K562 (cell line): ENCODE measurements at regions not wholly inside any gene's neighbourhood (a gene's known extent, or its start where the extent isn't known, plus 50 kb on each side); places are given as distances from the start of the nearest gene placed in this dataset.

Experiments
- ATAC-seq: fragments of 200-7000 bp; cut with Tn5 transposase; 3 replicates; pipeline ENCODE4 v1.9.1; 2020; ENCODE audit warnings: moderate library complexity
- BruUV-seq: library from RNA; stranded (reverse); fragments of 400-500 nt; replicated peaks from 2 replicates; lab custom pipeline; 2021; lab: Mats Ljungman, UMichigan
- CTCF ChIA-PET: fragments of 300-600 bp; formaldehyde crosslinking; extraction: SDS; loops from one replicate; lab custom pipeline; 2021; ENCODE audit warnings: low intra/inter-chr PET ratio; lab: Yijun Ruan, JAX
- POLR2A ChIA-PET: fragments of 300-600, 350-650 bp; sonication (Branson Sonifier 250); formaldehyde crosslinking; extraction: SDS; loops from one replicate; lab custom pipeline; 2021; ENCODE audit warnings: antibody characterized with exemption, inconsistent platforms; lab: Yijun Ruan, JAX
- DNase-seq, 4 experiments: peaks; one replicate each; pipeline versions ENCODE4 v3.0.0 to v3.0.0-alpha.2; 2011 to 2018; ENCODE audit warnings: low spot score in 3 of 4, mixed read lengths in 3 of 4; ENCODE audit errors: extremely low read depth in 1 of 4
- FAIRE-seq: peaks from 2 replicates; lab custom pipeline; 2011; peaks lifted over from hg19 to GRCh38; lab: Jason Lieb, UNC
- H2AFZ ChIP-seq: 2 replicates; pipeline ENCODE4 v1.6.0; 2011; ENCODE audit warnings: low read depth, low read length, control low read depth, inconsistent platforms
- H3K27ac ChIP-seq: fragments of 200-600 bp; 3 replicates; pipeline ENCODE4 v1.8.0; 2011; ENCODE audit warnings: low read depth, mild to moderate bottlenecking, control low read depth, inconsistent platforms, low read length, moderate library complexity, mixed read lengths; ENCODE audit errors: extremely low read depth
- H3K27me3 ChIP-seq, 2 experiments: fragments of 300-600 bp in 1 of 2; 2 replicates in 1 of 2; 3 replicates in 1 of 2; pipeline versions ENCODE4 v1.6.0 to v1.8.0; 2011; ENCODE audit warnings: inconsistent platforms in 2 of 2, low read length in 2 of 2, mild to moderate bottlenecking in 1 of 2, mixed read lengths in 1 of 2, moderate library complexity in 1 of 2; ENCODE audit not compliant: control insufficient read depth in 2 of 2, insufficient read depth in 2 of 2
- H3K36me3 ChIP-seq: fragments of 300-600 bp; 3 replicates; pipeline ENCODE4 v1.8.0; 2011; ENCODE audit warnings: mild to moderate bottlenecking, low read length, inconsistent platforms; ENCODE audit not compliant: control insufficient read depth, insufficient read depth
- H3K4me1 ChIP-seq, 2 experiments: fragments of 200-600 bp in 1 of 2; replicated peaks in 1 of 2; 2 replicates in 1 of 2; 3 replicates in 1 of 2; pipeline versions ENCODE4 v1.5.1 to v1.8.0; 2011; ENCODE audit warnings: inconsistent platforms in 2 of 2, low read length in 2 of 2, mild to moderate bottlenecking in 1 of 2, mixed read lengths in 1 of 2, moderate library complexity in 1 of 2; ENCODE audit not compliant: control insufficient read depth in 2 of 2, insufficient read depth in 2 of 2
- H3K4me2 ChIP-seq: 2 replicates; pipeline ENCODE4 v1.6.1; 2011; ENCODE audit warnings: low read length, control low read depth, inconsistent platforms, mixed read lengths; ENCODE audit not compliant: insufficient read depth
- H3K4me3 ChIP-seq: fragments of 200-600 bp; sonication (generic), shearing (Covaris generic); 2 replicates; pipeline ENCODE4 v1.5.1; 2016; ENCODE audit warnings: control low read depth, inconsistent platforms
- H3K79me2 ChIP-seq: fragments of 200-600 bp; 3 replicates; pipeline ENCODE4 v1.8.0; 2011; ENCODE audit warnings: low read length, inconsistent platforms; ENCODE audit not compliant: control insufficient read depth, insufficient read depth
- H3K9ac ChIP-seq, 2 experiments: 2 replicates each; pipeline versions ENCODE4 v1.6.0 to v1.6.1; 2011; ENCODE audit warnings: low read depth in 2 of 2, low read length in 2 of 2, control low read depth in 1 of 2, inconsistent platforms in 1 of 2, mild to moderate bottlenecking in 1 of 2, mixed read lengths in 1 of 2; ENCODE audit not compliant: insufficient read depth in 1 of 2
- H3K9me1 ChIP-seq: one replicate; pipeline ENCODE4 v1.6.0; 2011; ENCODE audit warnings: inconsistent platforms, mild to moderate bottlenecking, low read length, moderate library complexity; ENCODE audit not compliant: control insufficient read depth, insufficient read depth
- H3K9me3 ChIP-seq: replicated peaks from 2 replicates; pipeline ENCODE4 v1.5.1; 2011; ENCODE audit warnings: low read depth, low read length, inconsistent platforms; ENCODE audit not compliant: control insufficient read depth, insufficient read depth
- H4K20me1 ChIP-seq: replicated peaks from 2 replicates; pipeline ENCODE4 v1.6.1; 2011; ENCODE audit warnings: low read length, inconsistent platforms, mixed read lengths; ENCODE audit not compliant: control insufficient read depth, insufficient read depth
- ATF7 ChIP-seq: fragments of 450-650 bp; IDR thresholded peaks from 2 replicates; pipeline ENCODE4 v1.7.1; 2014; ENCODE audit warnings: mild to moderate bottlenecking, moderate library complexity
- CGGBP1 ChIP-seq: fragments of 250-450 bp; sonication (Bioruptor Pico); IDR thresholded peaks from 2 replicates; pipeline ENCODE4 v1.9.0; 2021; ENCODE audit warnings: mild to moderate bottlenecking
- E2F1 ChIP-seq: sonication (generic); formaldehyde crosslinking; IDR thresholded peaks from 2 replicates; pipeline ENCODE4 v1.8.1; 2023; ENCODE audit warnings: mild to moderate bottlenecking, missing genetic modification reagents, moderate library complexity
- ESRRA ChIP-seq: fragments of 450-650 bp; IDR thresholded peaks from 2 replicates; pipeline ENCODE4 v1.6.1; 2014; ENCODE audit warnings: low read depth, mild to moderate bottlenecking, moderate library complexity, borderline replicate concordance
- LARP7 ChIP-seq: fragments of 450-650 bp; IDR thresholded peaks from 2 replicates; pipeline ENCODE4 v1.6.1; 2016
- WHSC1 ChIP-seq: IDR thresholded peaks from one replicate; pipeline ENCODE4 v1.6.1; 2012; ENCODE audit warnings: low read length, control low read depth, inconsistent platforms
- ZBTB17 ChIP-seq: fragments of 450-650 bp; formaldehyde crosslinking; IDR thresholded peaks from 2 replicates; pipeline ENCODE4 v1.4.0; 2020; ENCODE audit warnings: mild to moderate bottlenecking
- ZEB2 ChIP-seq: fragments of 450-650 bp; IDR thresholded peaks from 2 replicates; pipeline ENCODE4 v1.6.1; 2016
- WGBS: fragments of 100-300 bp; shearing (Covaris generic); methylation state at CpG from one replicate; pipeline ENCODE4 v1.1.6; 2016; ENCODE audit warnings: low coverage, mixed read lengths; ENCODE audit not compliant: insufficient coverage; ENCODE audit errors: missing lambda C conversion rate; 5-methylcytosine and 5-hydroxymethylcytosine counted together
- in situ Hi-C: fragments of 300-500 bp; cut with MboI; formaldehyde crosslinking; loops from 4 replicates; pipeline ENCODE4 v1.15.0; 2018; ENCODE audit warnings: inconsistent platforms, mixed read lengths
- intact Hi-C: fragments of 100-400 bp; cut with micrococcal nuclease; formaldehyde crosslinking; loops from 2 replicates; pipeline ENCODE4 v1.14.2; 2022

- TF ChIP-seq E2F1 (CRISPR knock-in tag) (no peak), ESRRA (no peak), WHSC1 (no peak), ATF7 (no peak), ZBTB17 (CRISPR knock-in tag) (no peak), LARP7 (no peak)
- TF ChIP-seq, all 486 proteins: peak for 0
Observed at GRCh38 chr5:104429911-104430310, 867.3 kb upstream of the NUDT12 start (continued).

- intact Hi-C loops (no loop called here), in situ Hi-C loops (no loop called here)
- DNase-seq (no peak), FAIRE-seq (no peak), ATAC-seq (no peak)
- no peaks in the 10 kb centered on the region for H3K4me1 ChIP-seq
- H3K27me3 ChIP-seq = no peaks in the 10 kb centered on the region
- BruUV-seq = no TSS peak
- H3K79me2 ChIP-seq = no peaks in the 10 kb centered on the region
- H2AFZ ChIP-seq = no peak overlapping the region
- ChIA-PET CTCF (no interaction called here), POLR2A (interaction anchor here (0.6 kb wide), 1 partner anchor 1141 kb away, joined by 3 read pairs; no protein-coding TSS in a partner anchor)
- no peak overlapping the region for H3K27ac ChIP-seq
- no peak for TF ChIP-seq CGGBP1 (CRISPR knock-in tag)
- no peak for TF ChIP-seq ZEB2
- no peaks in the 10 kb centered on the region for H3K36me3 ChIP-seq
- no peaks in the 10 kb centered on the region; the same call in 1 of the 2 replicates for H3K9me3 ChIP-seq
- H3K4me2 ChIP-seq = no peak overlapping the region
- H3K9ac ChIP-seq = no peak overlapping the region
- H3K9me1 ChIP-seq = no peaks in the 10 kb centered on the region
- WGBS = 0% methylated on average over 4 of the region's 4 CpGs
- H3K4me3 ChIP-seq = no peak overlapping the region
- H4K20me1 ChIP-seq = no peaks in the 10 kb centered on the region
Observed at GRCh38 chr5:104421431-104421830, 858.8 kb upstream of the NUDT12 start.
